HG02970 (cell line): ENCODE measurements at regions not wholly inside any gene's neighbourhood (a gene's known extent, or its start where the extent isn't known, plus 50 kb on each side); places are given as distances from the start of the nearest gene placed in this dataset.

Experiments used
- ATAC-seq: cut with Tn5 transposase; IDR thresholded peaks from one replicate; pipeline ENCODE4 v1.9.1; 2021; ENCODE audit warnings: mild to moderate bottlenecking, moderate library complexity, moderate number of reproducible peaks; ENCODE audit not compliant: unreplicated experiment, low FRiP score

DNA sequence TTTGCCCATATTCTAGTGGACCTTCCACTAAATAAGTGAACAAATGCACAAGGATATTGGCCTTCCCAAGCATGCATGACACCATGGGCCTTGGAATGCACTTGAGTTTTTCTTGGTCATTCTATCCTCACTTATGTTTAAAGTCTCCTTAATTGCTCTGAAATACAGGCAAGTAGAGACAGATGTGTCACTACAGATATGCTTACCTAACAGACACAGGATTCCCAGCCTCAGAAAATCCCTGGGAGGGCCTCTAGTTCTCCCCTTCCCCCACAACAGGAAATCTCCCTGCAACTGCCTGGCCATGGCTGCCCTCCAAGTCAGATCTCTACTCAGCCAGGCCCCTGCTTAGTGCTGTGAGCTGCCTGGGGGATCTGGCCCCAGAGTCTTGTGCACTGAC lies 445.2 kb downstream of the IRS1 start:
- ATAC-seq = no peak

DNA sequence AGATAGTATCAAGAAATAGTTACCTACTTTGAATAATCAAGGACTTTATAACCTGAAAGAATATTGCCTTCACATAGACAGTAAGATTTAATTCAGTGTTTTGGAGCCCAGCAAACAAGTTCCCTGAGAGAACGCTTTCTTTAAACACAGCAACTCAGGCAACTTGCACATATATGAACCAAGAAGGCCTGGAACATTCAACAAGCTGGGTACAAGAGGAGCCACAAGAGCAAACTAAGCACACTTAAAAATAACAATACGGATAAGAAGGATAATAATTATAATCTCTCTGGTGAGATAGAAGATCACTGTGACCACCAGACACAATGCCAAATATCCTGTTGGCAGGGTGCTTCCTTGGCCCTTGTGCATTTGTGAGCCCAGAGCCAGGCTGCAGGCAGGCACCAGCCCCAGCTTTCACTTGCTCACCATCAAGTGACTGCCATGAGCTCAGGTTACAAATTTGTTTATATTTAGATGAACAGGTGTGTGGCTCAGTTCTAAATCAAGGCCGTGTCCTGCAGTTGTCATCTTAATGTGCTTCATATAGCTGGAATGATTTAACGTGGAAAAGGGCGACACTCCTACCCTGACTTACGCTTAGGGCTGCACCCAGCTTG lies 446.6 kb downstream of the IRS1 start:
- ATAC-seq = no peak

DNA sequence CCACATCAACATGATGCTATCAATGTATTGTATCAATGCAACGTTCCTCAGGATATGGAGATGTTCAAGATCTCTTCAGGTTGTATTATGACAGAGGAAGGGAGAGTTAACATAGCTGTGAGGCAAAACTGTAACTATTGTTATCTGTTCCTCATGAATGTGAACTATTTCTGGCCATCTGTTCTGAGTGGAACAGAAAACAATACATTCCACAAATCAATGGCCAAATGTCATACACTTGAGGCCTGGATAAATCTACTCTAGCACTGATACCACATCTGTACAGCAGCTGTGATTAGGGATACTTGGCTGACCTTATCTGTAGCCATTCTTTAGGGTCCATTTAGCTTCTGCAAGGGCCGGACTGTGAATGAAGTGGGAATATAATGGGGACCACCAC lies 447.9 kb downstream of the IRS1 start:
- no peak for ATAC-seq

DNA sequence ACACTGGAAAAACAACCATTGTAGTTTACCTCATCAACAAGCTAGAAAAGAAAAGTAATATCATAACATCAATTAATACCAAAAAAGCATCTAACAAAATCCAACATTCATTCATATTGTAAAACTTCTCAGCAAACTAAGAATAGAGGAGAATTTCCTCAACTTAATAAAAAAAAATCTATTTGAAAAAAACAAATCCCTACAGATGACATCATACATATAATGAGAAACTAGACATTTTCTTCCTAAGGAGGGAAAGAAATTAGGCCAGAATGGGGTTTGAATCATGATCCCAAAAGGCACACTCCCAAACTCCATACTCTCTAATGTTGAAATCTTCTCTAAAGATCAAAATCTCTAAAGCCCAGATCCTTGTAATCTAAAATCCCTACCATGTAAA lies 460.0 kb downstream of the IRS1 start:
- no peak for ATAC-seq

DNA sequence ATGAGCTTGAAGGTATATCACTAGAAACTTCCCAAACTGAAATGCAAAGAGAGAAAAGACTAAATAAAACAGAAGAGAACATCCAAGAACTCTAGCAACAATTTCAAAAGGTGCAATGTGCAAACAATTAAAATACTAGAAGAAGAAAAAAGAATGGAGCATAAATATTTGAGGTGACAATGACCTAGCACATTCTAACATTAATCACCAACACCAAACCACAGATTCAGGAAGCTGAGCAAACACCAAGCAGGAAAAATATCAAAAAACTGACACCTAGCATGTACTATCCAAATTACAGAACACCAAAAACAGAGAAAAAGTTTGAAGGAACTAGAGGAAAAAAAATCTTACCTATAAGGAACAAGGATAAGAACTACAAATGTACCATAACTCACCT lies 460.8 kb downstream of the IRS1 start:
- no peak for ATAC-seq

DNA sequence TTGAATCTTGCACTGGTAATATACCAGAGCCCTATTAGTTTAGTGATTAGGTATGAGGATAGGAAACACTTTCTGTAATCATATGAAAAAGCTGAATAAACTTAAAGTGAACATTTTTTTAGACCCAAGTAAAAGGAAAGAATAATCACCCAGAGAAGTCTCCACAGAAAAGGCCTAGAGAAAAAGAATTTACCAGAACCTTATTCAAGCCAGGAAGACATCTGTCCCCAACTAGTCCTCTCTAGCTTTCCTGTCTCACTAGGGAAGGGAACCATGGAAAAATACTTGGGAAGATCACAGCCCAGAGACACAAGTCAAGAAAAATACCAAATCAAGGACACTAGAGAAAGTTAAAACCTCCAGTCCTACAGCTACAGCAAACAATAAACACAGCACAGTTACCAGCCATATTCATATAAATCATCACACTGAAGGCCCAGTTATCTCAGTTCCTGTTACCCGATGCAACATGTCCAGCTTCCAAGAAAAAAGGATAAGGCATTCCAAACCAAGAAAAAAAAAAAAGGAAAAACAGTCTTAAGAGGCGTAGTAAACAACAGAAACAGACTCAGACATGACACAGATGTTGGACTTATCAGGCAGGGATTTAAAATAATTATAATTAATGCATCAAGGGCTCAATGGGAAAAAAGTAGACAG lies 461.5 kb downstream of the IRS1 start:
- no peak for ATAC-seq

DNA sequence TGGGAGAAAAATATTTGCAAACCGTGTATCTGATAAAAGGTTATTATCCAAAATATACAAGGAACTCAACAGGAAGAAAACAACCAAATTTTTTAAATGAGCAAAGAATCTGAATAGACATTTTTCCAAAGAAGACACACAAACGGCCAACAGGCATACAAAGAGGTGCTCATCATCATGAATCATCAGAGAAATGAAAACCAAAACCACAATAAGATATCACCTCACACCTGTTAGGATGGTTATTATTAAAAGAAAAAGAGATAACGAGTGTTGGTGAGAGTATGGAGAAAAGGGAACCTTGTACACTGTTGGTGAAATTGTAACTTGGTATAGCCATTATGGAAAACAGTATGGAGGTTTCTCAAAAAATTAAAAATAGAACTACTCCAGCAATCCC lies 463.3 kb downstream of the IRS1 start:
- ATAC-seq = no peak

DNA sequence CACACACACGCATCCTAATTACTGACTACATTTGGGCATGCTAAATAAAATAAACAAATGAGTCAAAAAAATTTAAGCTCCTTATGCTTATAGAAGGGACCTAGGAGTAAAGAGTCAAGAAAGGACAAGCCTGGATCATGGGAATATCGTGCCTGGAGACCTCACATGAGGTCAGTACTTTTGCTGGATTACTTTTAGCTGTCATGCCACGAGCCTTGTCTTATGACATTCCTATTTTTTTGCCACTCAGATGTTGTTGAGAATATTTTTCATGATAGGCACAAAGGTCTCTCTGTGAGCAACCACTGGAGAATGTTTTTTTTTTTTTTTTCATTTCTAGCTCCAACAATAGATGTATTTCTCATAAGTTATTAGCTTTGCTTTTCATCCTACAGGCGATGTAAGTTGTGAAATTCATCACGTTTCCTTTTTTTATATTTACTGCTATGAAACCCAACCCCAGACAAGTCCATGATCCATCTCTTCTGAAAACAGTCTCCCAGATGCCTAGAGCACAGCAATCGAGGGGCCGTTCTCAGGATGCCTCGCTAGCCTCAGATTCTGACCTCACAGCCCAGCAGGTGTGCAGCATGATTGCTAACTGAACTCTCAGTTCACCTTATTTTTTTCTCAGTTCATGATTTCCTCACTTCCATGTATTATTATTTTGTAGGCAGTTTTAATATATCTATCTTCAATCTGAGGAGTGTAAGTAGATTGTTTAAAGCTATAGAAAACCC lies 464.5 kb downstream of the IRS1 start:
- no peak for ATAC-seq

DNA sequence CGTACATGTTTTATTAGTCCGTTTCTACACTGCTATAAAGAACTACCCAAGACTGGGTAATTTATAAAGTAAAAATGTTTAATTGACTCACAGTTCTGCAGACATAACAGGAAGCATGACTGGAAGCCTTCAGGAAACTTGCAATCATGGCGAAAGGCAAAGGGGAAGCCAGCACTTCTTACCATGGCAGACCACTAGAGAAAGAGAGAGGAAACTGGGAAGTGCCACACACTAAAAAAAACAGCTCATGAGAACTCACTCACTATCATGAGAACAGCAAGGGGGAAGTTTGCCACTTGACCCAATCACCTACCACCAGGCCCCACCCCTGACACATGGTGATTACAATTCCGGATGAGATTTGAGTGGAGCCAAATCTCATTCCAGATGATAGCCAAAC lies 466.2 kb downstream of the IRS1 start:
- no peak for ATAC-seq

DNA sequence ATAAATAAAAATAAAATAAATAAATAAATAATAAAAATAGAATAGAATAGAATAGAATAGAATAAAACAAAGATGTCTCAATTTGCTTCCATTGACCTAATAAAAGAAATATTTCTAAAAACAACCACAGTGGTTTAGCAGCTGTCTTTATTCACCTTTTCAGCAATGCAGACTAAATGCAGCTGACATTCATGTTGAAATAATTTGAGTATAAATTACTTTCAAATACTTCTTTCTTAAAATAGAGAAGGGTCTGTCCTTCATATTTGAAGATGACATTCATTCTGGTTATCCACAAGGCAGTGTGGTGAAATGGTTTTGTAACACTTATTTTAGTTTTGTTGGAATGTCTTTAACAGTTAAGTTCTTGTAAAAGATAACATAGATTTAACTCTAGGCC lies 469.4 kb downstream of the IRS1 start:
- ATAC-seq = no peak

DNA sequence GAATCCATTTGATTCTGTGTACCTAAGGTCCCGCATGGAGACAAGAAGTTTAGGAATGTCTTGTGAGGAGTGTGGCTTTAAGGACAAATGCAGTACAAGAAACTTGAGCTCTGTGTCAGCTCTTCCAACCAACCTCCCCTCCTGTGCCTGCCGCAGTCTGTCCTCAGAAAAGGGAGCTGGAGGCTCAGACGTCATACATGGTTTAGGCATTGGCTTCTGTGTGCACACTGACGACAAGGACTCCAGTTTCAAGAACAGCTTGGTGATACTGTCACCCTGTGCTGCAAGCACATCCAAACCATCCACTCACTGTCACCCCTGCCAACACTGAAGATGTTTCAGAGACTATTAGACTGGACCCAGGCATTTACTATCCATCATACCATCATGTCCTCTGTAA lies 470.4 kb downstream of the IRS1 start:
- ATAC-seq = no peak

DNA sequence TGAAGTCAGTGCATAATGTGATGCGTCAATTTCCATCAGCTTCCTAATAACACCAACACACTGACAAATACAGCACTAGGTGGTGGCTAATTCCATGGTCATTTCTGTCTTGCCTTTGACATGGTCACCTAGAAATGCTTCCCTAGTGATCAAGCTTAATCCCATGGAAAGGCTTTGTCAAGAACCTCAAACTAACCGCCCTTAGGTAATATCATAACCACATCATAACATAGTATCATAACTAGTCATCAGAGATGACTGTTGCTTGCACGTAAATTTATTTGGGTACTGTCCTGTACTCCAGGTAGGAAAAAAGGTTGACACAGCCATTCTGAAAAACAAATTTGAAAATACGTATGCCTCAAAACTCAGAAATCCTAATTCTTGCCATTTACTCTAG lies 471.8 kb downstream of the IRS1 start:
- ATAC-seq = no peak

DNA sequence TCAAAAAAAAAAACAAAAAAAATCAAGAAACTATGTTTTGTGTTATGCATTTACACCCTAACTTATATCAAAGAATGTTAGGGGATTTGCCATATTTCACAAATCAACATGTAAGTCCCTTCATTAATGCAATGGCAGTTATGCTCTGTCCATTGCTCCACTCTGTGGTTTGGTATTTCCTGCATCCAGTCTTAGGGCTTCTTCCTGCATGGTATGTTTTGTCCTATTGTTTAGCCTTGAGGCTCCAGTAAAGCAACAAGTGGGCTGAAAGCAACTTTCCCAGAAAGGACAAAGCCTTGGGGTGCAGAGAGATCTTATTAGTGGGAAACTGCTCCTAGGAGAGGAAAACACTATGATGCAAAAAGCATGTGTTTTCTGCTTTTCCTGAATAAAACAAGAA lies 474.1 kb downstream of the IRS1 start:
- ATAC-seq = no peak

DNA sequence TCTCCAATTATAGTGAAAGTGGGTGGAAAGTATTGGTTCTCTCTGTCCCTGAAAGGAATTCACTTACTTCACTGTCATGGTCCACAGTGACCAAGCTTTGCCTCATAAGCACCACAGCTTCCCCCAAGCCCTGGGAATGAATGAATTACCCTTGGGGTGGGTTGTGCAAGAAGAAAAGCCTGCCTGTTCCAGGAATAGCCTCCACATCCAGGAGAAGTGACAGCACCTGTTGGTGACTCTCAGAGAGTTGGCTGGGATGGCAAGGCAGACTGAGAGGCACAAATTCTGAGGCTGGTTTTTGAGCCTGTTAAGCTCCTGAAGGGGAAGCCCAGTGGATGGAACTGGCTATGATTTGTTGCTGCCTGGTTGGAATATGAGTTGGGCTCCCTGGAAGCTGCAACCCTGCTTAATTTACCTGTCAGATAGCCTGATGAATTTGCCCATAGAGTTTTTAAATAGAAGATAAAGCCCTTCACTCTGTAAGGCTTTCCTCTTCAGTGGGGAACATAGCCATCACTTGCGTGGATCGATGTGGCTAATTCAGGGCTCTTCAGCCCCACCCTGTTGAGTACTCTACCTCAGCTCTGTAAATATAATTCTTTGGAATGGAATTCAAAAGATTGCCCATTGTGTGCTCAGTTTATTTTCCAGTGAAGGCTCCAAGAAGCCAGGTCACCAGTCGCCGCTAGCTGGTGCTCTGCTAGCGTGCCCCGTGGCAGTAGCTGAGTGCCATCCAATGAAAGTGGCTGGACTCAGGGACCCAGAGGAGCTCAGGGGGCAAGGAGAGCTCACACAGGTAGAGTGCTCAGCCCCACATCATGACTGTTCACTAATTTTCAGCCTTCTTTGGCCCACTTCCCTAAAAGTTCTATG lies 479.3 kb downstream of the IRS1 start:
- ATAC-seq = no peak

DNA sequence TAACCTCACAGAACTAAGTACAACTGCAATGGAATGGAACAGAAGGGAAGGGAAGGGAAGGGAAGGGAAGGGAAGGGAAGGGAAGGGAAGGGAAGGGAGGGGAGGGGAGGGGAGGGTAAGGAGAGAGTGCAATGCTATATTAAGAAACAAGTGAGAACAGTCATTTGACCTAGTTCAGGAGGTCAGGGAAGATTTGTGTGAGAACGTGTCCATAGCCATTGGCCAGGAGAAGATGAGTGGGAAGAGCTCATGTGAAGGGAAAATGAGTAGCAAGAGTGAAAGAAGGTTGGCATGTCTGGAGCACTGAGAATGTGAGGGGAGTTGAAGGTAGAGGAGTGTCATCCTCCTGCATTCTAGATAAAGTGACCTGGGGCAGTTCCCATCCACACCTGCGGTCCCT lies 481.6 kb downstream of the IRS1 start:
- no peak for ATAC-seq

DNA sequence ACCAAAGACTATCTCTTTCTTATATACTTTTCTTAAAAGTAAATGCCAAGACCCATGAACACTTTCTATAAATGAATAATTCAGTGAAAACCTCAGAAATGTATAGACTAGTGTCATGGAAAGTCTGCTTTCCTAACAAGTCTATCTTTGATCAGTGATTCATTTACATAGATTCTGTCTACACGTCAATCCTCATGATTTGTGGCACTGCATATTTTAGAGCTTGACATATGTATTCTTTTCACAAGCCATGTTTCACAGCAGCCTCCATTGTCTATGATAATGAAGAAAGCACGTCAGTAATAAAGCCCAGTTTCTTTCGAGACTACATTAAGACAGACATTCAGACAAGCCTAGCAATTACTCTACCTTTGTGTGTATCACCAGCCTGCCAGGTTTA lies 486.6 kb downstream of the IRS1 start:
- ATAC-seq = no peak

DNA sequence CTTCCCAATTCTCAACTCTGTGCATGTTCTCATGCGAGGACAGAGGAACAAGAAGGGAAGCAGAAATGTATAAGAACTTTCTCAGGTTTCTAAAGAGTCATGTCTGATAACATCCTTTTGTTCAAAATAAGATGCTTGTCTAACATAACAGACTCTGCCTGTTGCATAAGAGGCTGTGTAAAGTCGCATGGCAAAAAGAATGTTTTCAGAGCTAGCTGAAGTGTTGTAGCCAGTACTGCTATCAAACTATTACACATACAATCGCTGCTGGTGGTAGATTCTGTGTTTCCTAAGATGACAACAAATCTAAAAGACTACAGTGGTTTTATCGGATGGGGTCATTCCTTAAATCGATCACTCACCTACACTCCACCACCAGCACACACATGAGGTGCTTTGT lies 487.5 kb downstream of the IRS1 start:
- no peak for ATAC-seq

DNA sequence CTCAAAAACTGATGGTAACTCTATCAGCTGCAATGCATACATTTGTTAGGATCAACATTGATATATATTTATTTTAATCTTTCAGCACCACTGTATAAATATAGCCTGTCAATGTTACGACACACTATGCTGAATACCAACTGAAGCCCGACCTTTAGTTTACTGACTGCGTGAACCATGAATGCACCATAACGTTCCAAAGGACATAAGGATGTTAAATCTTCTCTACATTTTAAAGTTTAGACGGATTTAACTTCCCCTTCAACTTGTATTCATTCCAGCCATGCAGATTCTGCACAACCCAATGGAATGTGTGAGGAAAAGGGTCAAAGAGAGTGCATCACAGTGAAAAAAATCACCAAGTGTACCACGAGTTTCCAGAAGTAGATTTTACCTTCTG lies 489.5 kb downstream of the IRS1 start:
- ATAC-seq = no peak

DNA sequence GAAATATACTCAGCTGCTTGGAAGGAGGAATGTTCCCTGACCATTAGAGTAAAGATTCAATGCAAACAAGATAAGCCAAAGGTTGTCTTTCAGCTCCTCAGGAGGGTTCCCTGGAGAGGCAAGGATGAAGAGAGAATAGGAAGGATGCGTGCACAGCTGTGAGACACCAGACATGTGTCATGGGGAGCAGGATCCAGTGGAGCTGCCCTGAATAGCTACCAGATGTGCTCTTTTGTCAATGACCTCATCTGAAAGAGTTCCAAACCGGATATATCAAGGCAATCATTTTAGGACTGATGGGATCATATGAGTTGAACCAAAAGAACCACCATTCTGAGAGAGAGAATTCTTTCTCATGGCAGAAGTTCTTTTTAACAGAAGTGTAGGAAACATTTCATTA lies 490.6 kb downstream of the IRS1 start:
- ATAC-seq = no peak

DNA sequence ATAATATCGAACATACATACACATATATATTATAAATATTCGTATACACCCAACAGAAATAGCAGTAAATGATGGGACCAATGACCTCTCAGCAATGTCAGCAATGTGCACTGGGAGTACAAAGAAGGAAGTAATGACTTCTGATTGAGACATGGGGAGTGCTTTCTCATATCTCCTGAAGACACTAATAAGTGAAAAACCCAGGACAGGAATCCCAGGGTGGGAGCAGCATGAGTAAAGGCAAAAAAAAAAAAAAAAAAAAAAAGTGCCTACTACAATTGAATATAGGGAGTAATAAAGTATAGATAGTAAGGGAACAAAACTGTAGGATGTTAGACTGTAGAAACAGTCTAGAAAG lies 491.3 kb downstream of the IRS1 start:
- ATAC-seq = no peak
